ENCODE measurements at regions not wholly inside any gene's neighbourhood (a gene's known extent, or its start where the extent isn't known, plus 50 kb on each side); places are given as distances from the start of the nearest gene placed in this dataset.

DNA sequence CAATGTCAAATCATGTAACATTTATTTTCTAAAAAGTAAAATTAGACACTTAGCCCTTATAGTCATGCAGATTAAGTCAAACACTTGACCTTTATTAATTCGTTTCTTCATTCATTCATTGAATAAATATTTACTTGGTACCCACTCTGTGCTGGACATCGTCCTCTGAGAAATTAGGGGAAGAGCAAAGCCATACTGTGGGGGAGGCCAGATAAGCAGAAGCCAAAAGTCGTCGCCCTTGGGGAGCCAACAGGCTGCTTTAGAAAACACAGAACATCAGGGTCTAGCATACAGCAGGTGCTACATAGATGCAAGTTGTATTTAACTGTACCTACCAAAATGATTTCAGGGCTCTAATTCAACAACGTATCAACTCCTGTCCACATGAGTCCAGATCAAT, 66.1 kb upstream of the PROX1 start:
- no peak overlapping the region for H3K4me2 ChIP-seq (replicated peaks; ENCODE audit: low read depth, low read length, poor library complexity, severe bottlenecking)
- no peaks in the 10 kb centered on the region for H3K27me3 Mint-ChIP-seq
- no peak overlapping the region for H3K27ac ChIP-seq (ENCODE audit: low read length in 2 of 2)
- H3K36me3 ChIP-seq (replicated peaks in 1 of 2; ENCODE audit: control extremely low read depth in 1 of 2, control insufficient read depth in 1 of 2, extremely low read depth in 1 of 2, insufficient read depth in 2 of 2, low read length in 1 of 2): no peaks in the 10 kb centered on the region
- CTCF ChIA-PET: no interaction called here
- ATAC-seq (ENCODE audit: low read depth): no peak
- H3K27me3 ChIP-seq (replicated peaks in 1 of 4; ENCODE audit: control extremely low read depth in 1 of 4, control insufficient read depth in 3 of 4, insufficient read depth in 4 of 4, low read length in 3 of 4): no peaks in the 10 kb centered on the region
- H3K4me1 ChIP-seq (ENCODE audit: control insufficient read depth in 2 of 2, insufficient read depth in 2 of 2, low read length in 2 of 2): no peaks in the 10 kb centered on the region
- H2AFZ ChIP-seq (ENCODE audit: insufficient read depth, low read depth, low read length, poor library complexity, severe bottlenecking): no peak overlapping the region
- peaks cover 2% of the 10 kb centered on the region for H3K9me3 Mint-ChIP-seq (ENCODE audit: insufficient read depth)
- no peak overlapping the region for H3K9ac ChIP-seq (ENCODE audit: low read length)
- H3K4me3 Mint-ChIP-seq: no peak overlapping the region
- DNase-seq: no peak
- no peak overlapping the region for H3K4me3 ChIP-seq (ENCODE audit: control extremely low read depth in 1 of 5, extremely low read depth in 1 of 5, insufficient read depth in 1 of 5, low read depth in 2 of 5, low read length in 4 of 5)
- no peaks in the 10 kb centered on the region for H4K20me1 ChIP-seq (ENCODE audit: control insufficient read depth, insufficient read depth, low read length, poor library complexity, severe bottlenecking)
- no peaks in the 10 kb centered on the region for H3K4me1 Mint-ChIP-seq
- intact Hi-C loops (cut with micrococcal nuclease): no loop called here
- TF ChIP-seq, protein P1, sequence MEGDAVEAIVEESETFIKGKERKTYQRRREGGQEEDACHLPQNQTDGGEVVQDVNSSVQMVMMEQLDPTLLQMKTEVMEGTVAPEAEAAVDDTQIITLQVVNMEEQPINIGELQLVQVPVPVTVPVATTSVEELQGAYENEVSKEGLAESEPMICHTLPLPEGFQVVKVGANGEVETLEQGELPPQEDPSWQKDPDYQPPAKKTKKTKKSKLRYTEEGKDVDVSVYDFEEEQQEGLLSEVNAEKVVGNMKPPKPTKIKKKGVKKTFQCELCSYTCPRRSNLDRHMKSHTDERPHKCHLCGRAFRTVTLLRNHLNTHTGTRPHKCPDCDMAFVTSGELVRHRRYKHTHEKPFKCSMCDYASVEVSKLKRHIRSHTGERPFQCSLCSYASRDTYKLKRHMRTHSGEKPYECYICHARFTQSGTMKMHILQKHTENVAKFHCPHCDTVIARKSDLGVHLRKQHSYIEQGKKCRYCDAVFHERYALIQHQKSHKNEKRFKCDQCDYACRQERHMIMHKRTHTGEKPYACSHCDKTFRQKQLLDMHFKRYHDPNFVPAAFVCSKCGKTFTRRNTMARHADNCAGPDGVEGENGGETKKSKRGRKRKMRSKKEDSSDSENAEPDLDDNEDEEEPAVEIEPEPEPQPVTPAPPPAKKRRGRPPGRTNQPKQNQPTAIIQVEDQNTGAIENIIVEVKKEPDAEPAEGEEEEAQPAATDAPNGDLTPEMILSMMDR (IDR thresholded peaks at IDR 0.05): no peak
- no peak for TF ChIP-seq EZH2 (IDR thresholded peaks at IDR 0.05; ENCODE audit: borderline replicate concordance, insufficient read depth, low read depth, low read length, poor library complexity, severe bottlenecking)
- 94% methylated on average over 3 of the region's 5 CpGs for WGBS (ENCODE audit: insufficient coverage)
- POLR2A ChIA-PET: no interaction called here
- no peaks in the 10 kb centered on the region for H3K9me3 ChIP-seq (ENCODE audit: control extremely low read depth in 1 of 3, control insufficient read depth in 2 of 3, insufficient read depth in 1 of 3, low read length in 2 of 3)
- H3K79me2 ChIP-seq (ENCODE audit: control insufficient read depth, insufficient read depth, low read length): no peaks in the 10 kb centered on the region
- H3K27ac Mint-ChIP-seq: no peak overlapping the region

DNA sequence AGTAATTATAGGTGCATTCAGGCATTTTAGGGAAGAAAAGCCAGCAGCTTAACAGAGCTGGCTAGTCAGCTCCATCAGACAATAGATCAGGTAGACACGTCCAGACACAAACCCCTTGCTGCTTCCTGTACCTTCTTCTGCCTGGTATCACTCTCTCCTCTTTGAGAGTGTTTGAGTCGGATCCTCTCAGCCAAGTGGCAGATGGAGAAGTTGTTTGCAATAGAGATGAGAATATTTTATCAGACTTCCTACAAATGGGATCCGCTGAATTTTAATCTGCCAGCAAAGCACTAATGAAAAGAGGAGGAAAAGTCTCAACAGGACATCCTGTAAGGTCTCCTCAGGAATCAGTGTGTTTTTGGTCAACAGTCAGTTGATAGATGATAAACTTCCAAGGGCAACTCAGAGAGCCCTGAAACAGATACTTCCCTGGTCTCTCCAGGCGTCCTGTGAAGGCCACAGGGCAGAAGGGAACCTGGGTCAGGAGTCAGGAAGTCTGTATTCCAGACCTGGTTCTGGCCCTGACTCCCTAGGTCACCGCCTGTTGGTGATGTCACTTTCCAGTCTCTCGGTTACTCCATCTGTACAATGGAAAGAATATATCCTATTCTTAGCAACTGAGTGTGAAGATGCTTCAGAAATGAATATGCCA, 62.1 kb upstream of the PROX1 start:
- H3K9me3 ChIP-seq (ENCODE audit: control extremely low read depth in 1 of 3, control insufficient read depth in 2 of 3, insufficient read depth in 1 of 3, low read length in 2 of 3): no peaks in the 10 kb centered on the region
- 80% methylated on average over 2 of the region's 6 CpGs for WGBS (ENCODE audit: insufficient coverage)
- TF ChIP-seq, protein P1 (IDR thresholded peaks at IDR 0.05): no peak
- TF ChIP-seq EZH2 (IDR thresholded peaks at IDR 0.05; ENCODE audit: borderline replicate concordance, insufficient read depth, low read depth, low read length, poor library complexity, severe bottlenecking): no peak
- ChIA-PET CTCF (no interaction called here), POLR2A (no interaction called here)
- no peaks in the 10 kb centered on the region for H3K4me1 ChIP-seq (ENCODE audit: control insufficient read depth in 2 of 2, insufficient read depth in 2 of 2, low read length in 2 of 2)
- ATAC-seq (ENCODE audit: low read depth): no peak
- Mint-ChIP-seq H3K27me3 (no peaks in the 10 kb centered on the region), H3K27ac (no peak overlapping the region), H3K9me3 (ENCODE audit: insufficient read depth) (peaks cover 2% of the 10 kb centered on the region), H3K4me3 (no peak overlapping the region), H3K4me1 (no peaks in the 10 kb centered on the region)
- no peak overlapping the region for H3K27ac ChIP-seq (ENCODE audit: low read length in 2 of 2)
- no peak overlapping the region for H3K4me2 ChIP-seq (replicated peaks; ENCODE audit: low read depth, low read length, poor library complexity, severe bottlenecking)
- no peaks in the 10 kb centered on the region for H3K27me3 ChIP-seq (replicated peaks in 1 of 4; ENCODE audit: control extremely low read depth in 1 of 4, control insufficient read depth in 3 of 4, insufficient read depth in 4 of 4, low read length in 3 of 4)
- H3K9ac ChIP-seq (ENCODE audit: low read length): no peak overlapping the region
- intact Hi-C loops (cut with micrococcal nuclease): no loop called here
- no peaks in the 10 kb centered on the region for H3K36me3 ChIP-seq (replicated peaks in 1 of 2; ENCODE audit: control extremely low read depth in 1 of 2, control insufficient read depth in 1 of 2, extremely low read depth in 1 of 2, insufficient read depth in 2 of 2, low read length in 1 of 2)
- no peaks in the 10 kb centered on the region for H4K20me1 ChIP-seq (ENCODE audit: control insufficient read depth, insufficient read depth, low read length, poor library complexity, severe bottlenecking)
- H3K4me3 ChIP-seq (ENCODE audit: control extremely low read depth in 1 of 5, extremely low read depth in 1 of 5, insufficient read depth in 1 of 5, low read depth in 2 of 5, low read length in 4 of 5): no peak overlapping the region
- DNase-seq: no peak
- no peak overlapping the region for H2AFZ ChIP-seq (ENCODE audit: insufficient read depth, low read depth, low read length, poor library complexity, severe bottlenecking)
- H3K79me2 ChIP-seq (ENCODE audit: control insufficient read depth, insufficient read depth, low read length): no peaks in the 10 kb centered on the region

Measured in B cell (primary cell).